ENCODE measurements at regions not wholly inside any gene's neighbourhood (a gene's known extent, or its start where the extent isn't known, plus 50 kb on each side); places are given as distances from the start of the nearest gene placed in this dataset.

DNA sequence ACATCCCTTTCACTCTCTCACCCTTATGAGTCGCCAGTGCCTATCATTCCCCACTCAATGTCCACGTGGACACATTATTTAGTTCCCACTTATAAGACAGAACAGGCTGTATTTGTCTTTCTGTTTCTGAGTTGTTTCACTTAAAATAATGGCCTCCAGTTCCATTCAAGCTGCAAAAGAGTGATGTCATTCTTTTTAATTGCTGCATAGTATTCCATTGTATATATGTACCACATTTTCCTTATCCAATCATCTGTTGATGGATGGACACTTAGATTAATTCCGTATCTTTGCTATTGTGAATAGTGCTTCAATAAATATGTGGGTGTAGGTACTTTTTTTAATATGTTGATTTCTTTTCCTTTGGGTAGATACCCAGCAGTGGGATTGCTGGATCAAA is 79.1 kb downstream of the ZNF365 start:
- Histone ChIP-seq H3K4me2 (ENCODE audit: insufficient read depth, insufficient read length, low read length) (no peak overlapping the region), H2BK15ac (ENCODE audit: low read depth, low read length) (no peak overlapping the region), H3K27me3 (ENCODE audit: insufficient read depth, low read length) (no peaks in the 10 kb centered on the region), H4K8ac (replicated peaks; ENCODE audit: insufficient read length, low read depth, low read length) (no peak overlapping the region), H4K20me1 (ENCODE audit: control insufficient read depth, insufficient read depth, insufficient read length) (no peaks in the 10 kb centered on the region), H2AFZ (ENCODE audit: low read length) (no peak overlapping the region), H3K27ac (ENCODE audit: insufficient read length, low read depth, low read length) (no peak overlapping the region), H3K9ac (ENCODE audit: extremely low read depth, insufficient read length, low read length) (no peak overlapping the region), H2BK5ac (ENCODE audit: insufficient read length, low read length) (no peak overlapping the region), H3K23me2 (ENCODE audit: insufficient read length, low read depth, low read length, poor library complexity, severe bottlenecking) (no peaks in the 10 kb centered on the region), H3K23ac (ENCODE audit: insufficient read length, low read depth, low read length) (no peak overlapping the region), H3K79me1 (ENCODE audit: insufficient read depth, low read depth, low read length, poor library complexity, severe bottlenecking) (no peaks in the 10 kb centered on the region), H2BK120ac (ENCODE audit: low read depth, low read length, poor library complexity, severe bottlenecking) (no peak overlapping the region), H4K5ac (ENCODE audit: insufficient read length, low read depth, low read length) (no peak overlapping the region), H2BK20ac (ENCODE audit: low read depth, low read length, poor library complexity, severe bottlenecking) (no peak overlapping the region), H4K91ac (ENCODE audit: insufficient read length, low read depth, low read length) (no peak overlapping the region), H3K4ac (ENCODE audit: low read depth, low read length) (no peak overlapping the region), H2AK5ac (ENCODE audit: insufficient read length, low read length) (no peak overlapping the region), H3K56ac (ENCODE audit: insufficient read length, low read depth, low read length) (no peak overlapping the region), H2BK12ac (ENCODE audit: insufficient read length, low read depth, low read length) (no peak overlapping the region), H3K14ac (ENCODE audit: insufficient read depth, low read length) (no peak overlapping the region), H3K9me3 (ENCODE audit: control insufficient read depth, low read depth, low read length) (no peaks in the 10 kb centered on the region), H3K79me2 (ENCODE audit: insufficient read depth, low read length) (no peaks in the 10 kb centered on the region), H3K18ac (ENCODE audit: insufficient read length, low read depth, low read length) (no peak overlapping the region), H3T11ph (ENCODE audit: low read length) (no peak overlapping the region), H3K4me1 (ENCODE audit: insufficient read depth, low read length) (no peaks in the 10 kb centered on the region)
- no peak overlapping the region for H3K27ac Mint-ChIP-seq
- TF ChIP-seq CTCF (conservative IDR thresholded peaks at IDR 0.05) = no peak
- no peak overlapping the region for H3K4me3 Mint-ChIP-seq
- no peaks in the 10 kb centered on the region; the same call in none of the 2 replicates for H3K27me3 Mint-ChIP-seq (ENCODE audit: low read depth)
- peaks cover 0 to 4% of the 10 kb centered on the region in 2 experiments; a peak in 2 of 5 replicates for H3K9me3 Mint-ChIP-seq
- peaks cover 0 to 4% of the 10 kb centered on the region in 2 experiments; a peak in 1 of 4 replicates for H3K4me1 Mint-ChIP-seq
- H3K36me3 Mint-ChIP-seq (ENCODE audit: insufficient read depth in 1 of 3, low read depth in 3 of 3) = no peaks in the 10 kb centered on the region
- DNase-seq = no peak
- WGBS (ENCODE audit: extremely low coverage, insufficient read length, low lambda C conversion rate) = no CpG with 5 or more reads among the region's 3 CpGs

Measured in H9 (cell line).